Hindlimb muscle (tissue), 1 donor: ENCODE measurements at regions not wholly inside any gene's neighbourhood (a gene's known extent, or its start where the extent isn't known, plus 50 kb on each side); places are given as distances from the start of the nearest gene placed in this dataset.

Experiments used
- DNase-seq: peaks from one replicate; pipeline ENCODE4 v3.0.0-alpha.2; 2013

- DNase-seq: no peak
Measured at GRCh38 chr13:111844222-111844671, 222.7 kb upstream of the SOX1 start.

- no peak for DNase-seq
Measured at GRCh38 chr13:111844682-111845081, 222.3 kb upstream of the SOX1 start.

GRCh38 chr13:111845621-111846351 lies 221.2 kb upstream of the SOX1 start:
- no peak for DNase-seq

- no peak for DNase-seq
Measured at GRCh38 chr13:111846391-111847159, 220.4 kb upstream of the SOX1 start.

GRCh38 chr13:111847964-111848363 lies 219.0 kb upstream of the SOX1 start:
- DNase-seq: no peak

- no peak for DNase-seq
Measured at GRCh38 chr13:111850458-111850857, 216.5 kb upstream of the SOX1 start.

GRCh38 chr13:111850976-111851375 lies 216.0 kb upstream of the SOX1 start:
- no peak for DNase-seq

- DNase-seq: no peak
Measured at GRCh38 chr13:111852725-111853518, 214.0 kb upstream of the SOX1 start.

- DNase-seq: no peak
Measured at GRCh38 chr13:111853721-111854120, 213.2 kb upstream of the SOX1 start.

GRCh38 chr13:111854403-111854802 lies 212.5 kb upstream of the SOX1 start:
- no peak for DNase-seq

GRCh38 chr13:111855191-111855590 lies 211.8 kb upstream of the SOX1 start:
- no peak for DNase-seq

GRCh38 chr13:111855786-111856185 lies 211.2 kb upstream of the SOX1 start:
- no peak for DNase-seq

GRCh38 chr13:111856571-111856970 lies 210.4 kb upstream of the SOX1 start:
- no peak for DNase-seq

- no peak for DNase-seq
Measured at GRCh38 chr13:111857336-111857735, 209.6 kb upstream of the SOX1 start.

GRCh38 chr13:111857846-111858560 lies 208.9 kb upstream of the SOX1 start:
- DNase-seq: no peak

GRCh38 chr13:111858571-111858970 lies 208.4 kb upstream of the SOX1 start:
- DNase-seq: no peak

GRCh38 chr13:111859354-111860230 lies 207.4 kb upstream of the SOX1 start:
- DNase-seq: no peak

- no peak for DNase-seq
Measured at GRCh38 chr13:111860231-111860552, 206.8 kb upstream of the SOX1 start.

GRCh38 chr13:111861319-111861718 lies 205.6 kb upstream of the SOX1 start:
- no peak for DNase-seq

GRCh38 chr13:111861766-111862366 lies 205.1 kb upstream of the SOX1 start:
- DNase-seq: no peak
